ENCODE measurements at regions not wholly inside any gene's neighbourhood (a gene's known extent, or its start where the extent isn't known, plus 50 kb on each side); places are given as distances from the start of the nearest gene placed in this dataset.

DNA sequence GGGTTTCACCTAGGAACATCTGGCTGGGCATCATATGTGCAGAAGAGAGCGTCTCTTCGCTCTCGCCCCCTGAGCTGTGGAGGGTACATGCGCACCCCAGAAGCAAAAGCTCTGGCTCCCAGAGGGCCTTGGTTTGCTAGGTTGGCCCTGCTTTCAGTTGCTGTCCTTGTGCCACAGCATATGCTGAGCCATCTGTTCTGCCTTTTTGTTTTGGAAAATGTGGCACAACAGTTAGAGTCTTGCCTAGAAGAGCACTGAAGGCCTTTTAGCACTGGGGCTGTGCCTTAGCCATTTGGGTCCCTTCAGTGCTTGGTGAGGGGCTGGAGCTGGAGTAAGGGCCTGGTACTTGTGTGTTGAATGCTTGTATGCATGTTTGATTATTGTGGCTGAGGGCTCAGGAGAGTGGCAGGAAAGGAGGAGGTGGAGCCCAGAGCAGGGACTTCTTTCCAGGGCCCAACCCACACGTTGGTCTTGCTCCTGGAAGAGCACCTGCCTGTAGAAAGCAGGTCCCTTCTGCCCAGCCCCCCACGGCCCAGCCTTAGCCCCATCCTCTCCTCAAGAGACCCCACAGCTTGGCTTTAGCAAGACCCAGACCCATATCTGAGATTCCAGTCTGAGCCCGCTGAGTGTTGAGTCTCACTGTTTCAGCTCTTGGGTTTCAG is 113.7 kb downstream of the SLC25A47 start:
- TF ChIP-seq, protein P1, sequence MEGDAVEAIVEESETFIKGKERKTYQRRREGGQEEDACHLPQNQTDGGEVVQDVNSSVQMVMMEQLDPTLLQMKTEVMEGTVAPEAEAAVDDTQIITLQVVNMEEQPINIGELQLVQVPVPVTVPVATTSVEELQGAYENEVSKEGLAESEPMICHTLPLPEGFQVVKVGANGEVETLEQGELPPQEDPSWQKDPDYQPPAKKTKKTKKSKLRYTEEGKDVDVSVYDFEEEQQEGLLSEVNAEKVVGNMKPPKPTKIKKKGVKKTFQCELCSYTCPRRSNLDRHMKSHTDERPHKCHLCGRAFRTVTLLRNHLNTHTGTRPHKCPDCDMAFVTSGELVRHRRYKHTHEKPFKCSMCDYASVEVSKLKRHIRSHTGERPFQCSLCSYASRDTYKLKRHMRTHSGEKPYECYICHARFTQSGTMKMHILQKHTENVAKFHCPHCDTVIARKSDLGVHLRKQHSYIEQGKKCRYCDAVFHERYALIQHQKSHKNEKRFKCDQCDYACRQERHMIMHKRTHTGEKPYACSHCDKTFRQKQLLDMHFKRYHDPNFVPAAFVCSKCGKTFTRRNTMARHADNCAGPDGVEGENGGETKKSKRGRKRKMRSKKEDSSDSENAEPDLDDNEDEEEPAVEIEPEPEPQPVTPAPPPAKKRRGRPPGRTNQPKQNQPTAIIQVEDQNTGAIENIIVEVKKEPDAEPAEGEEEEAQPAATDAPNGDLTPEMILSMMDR (conservative IDR thresholded peaks at IDR 0.05) = no peak
- no peak overlapping the region for H3K27ac ChIP-seq

DNA sequence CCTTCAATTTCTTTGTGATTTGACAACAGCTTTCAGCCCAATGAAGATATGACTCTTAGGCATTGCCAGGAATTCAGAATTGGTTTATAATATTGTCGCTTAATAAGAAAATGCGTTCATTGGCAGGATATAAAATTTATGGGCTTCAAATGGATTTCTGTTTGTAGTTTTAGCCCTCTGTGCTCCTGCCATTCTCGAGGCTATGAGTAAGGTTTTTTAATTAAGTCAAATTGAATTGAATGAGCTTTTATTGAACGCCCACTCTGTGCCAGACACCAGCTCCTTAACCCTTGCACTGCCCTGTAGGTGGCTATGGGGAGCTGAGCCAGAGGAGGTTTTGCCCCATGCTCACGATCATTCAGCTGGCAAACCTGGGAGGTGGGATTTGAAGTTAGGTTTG is 115.1 kb downstream of the SLC25A47 start:
- 0 out of 2 replicates have a peak overlapping the region, but pooled peaks have one; percentile 2 for H3K27ac ChIP-seq
- TF ChIP-seq, protein P1 (conservative IDR thresholded peaks at IDR 0.05) = no peak

DNA sequence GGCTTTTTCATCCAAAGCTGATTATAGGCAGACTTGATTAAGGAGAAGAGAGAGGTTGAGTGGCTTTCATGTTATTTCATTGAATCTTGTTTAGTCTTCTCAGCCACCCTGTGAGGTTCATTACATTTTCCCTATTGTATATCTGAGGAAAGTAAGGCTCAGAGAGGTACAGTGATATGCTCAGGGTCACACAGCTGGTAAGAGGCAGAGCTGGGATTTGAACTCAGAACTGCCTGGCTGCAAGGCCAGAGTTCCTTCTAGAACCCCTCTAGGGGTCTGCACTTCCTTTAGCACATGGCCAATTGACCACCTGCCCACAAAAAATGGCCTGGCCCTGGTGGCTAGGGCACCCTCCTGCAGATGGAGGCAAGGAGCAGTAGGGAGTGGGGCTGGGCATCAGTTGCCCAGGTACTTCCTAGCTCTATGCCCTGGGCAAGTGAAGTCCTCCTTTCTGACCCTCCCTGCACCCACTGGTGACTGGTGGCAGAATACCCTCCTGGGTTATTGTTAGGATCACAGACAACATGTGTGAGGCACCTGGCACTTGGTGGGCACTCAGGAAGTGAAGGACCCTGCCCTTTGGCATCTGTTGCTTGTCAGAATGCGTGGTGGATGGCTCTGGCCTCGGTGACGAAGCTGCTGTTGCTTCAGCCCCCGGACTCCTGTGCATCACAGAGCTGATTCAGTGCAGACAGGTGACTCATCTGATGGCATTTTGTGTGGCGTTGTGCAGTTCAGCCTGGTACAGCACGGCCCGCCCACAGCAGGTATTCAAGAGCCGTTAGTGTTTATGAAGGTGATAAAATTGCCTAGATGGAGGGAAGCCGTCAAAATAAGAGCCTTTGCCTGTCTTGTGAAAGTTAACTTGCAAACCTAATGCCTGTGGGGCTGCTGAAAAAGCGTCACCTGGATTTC is 115.8 kb downstream of the SLC25A47 start:
- H3K27ac ChIP-seq = peak overlapping the region; percentile 51; the same call in 1 of the 2 replicates
- TF ChIP-seq, protein P1 (conservative IDR thresholded peaks at IDR 0.05) = no peak

DNA sequence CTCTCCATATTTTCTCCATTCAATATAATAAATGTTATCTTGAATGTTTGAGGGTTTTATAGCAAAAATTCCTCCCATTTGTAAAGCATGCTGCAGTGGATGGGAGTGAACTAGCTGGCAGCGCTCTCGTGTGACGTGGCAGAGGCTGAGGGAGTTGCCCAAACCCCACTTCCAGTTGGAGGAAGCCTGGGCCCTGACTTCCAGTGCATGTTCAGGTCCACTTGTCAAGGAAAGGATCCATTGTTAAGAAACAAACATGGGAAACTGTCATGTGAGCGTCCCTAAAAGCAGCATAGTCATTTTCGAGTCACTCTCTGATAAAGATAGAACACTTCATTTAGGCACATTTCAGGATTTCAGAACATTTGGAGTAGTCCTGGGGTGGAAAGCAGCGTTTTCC is 116.6 kb downstream of the SLC25A47 start:
- peak overlapping the region; percentile 51 for H3K27ac ChIP-seq
- TF ChIP-seq, protein P1 (conservative IDR thresholded peaks at IDR 0.05) = no peak

DNA sequence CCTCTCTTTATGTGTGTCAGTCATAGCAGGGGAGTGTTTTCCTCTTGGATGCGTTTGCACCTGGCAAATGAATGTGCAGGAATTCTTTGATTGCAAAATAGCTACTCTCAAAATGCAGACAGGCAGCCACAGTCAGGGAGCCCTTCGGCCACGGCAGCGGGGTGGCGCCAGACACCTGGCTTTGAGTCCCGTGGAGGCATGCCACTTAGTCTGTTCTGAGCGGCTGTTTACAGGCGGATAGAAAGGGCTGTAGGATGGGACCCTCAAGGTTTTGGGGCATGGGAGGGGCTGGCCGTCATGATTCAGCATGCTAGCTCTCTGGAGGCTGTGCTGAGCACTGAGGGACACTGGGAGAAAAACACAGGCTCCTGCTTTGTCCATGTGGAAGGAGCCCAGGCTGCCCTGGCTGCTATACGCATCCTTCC is 117.1 kb downstream of the SLC25A47 start:
- TF ChIP-seq, protein P1 (conservative IDR thresholded peaks at IDR 0.05) = peak; percentile 86
- H3K27ac ChIP-seq = peak overlapping the region; percentile 51

DNA sequence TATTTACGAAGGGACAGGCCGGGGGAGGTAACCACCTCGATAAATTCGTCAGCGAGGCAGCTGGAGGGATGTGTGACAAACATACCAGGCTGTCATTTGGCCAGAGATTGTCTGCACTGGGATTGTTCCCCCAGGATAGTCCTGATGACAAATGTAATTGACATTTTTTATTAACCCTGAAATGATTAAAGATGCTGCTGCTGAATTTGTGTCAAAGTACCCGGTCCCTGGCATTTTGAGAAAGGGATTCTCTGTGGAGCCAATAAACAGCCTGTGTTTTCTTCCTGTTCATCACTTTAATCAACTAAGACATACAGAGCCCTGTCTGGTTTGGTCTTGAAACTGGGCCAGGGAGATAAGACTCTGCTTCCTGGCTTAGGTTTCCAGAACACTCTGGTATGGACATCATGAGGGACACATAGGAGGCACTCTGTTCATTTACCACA is 117.6 kb downstream of the SLC25A47 start:
- TF ChIP-seq, protein P1 (conservative IDR thresholded peaks at IDR 0.05) = no peak
- H3K27ac ChIP-seq = peak overlapping the region; percentile 51

DNA sequence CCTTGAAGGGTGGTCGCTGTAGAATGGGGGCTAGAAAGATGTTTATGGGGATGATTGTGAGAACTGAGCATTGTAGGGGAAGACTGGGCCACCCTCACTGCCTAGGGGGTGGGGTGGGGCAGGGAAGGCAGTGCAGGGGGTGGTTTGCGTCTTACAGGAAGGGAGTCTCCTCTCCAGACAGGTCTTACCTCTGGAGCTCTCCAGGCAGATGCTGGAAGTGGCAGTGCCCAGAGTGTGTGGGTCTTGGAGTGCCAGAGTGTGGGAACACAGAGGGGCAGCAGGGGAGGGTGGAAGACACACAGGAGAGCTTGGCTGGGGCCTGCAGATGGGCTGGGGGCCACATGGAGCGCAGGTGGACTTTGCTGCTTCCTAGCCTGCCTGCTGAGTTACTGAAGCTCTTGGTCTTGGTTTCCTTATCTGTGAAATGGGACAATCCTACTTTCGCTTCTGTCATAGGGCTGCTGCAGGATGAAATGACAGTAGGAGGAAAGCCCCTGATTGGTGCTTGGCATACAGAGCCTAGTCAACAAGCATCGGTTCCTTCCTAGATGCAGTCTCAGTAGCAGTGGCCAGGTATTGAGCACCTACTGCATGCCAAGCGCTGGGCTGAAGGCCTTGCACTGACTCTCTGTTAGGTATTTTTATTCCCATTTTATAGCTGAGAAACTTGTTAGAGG is 118.3 kb downstream of the SLC25A47 start:
- peak overlapping the region; percentile 51 for H3K27ac ChIP-seq
- TF ChIP-seq, protein P1 (conservative IDR thresholded peaks at IDR 0.05) = no peak
